ENCODE measurements at regions not wholly inside any gene's neighbourhood (a gene's known extent, or its start where the extent isn't known, plus 50 kb on each side); places are given as distances from the start of the nearest gene placed in this dataset.

- no peak for DNase-seq
These were observed 651.1 kb downstream of the CCDC171 start for GRCh38 chr9:16203729-16204573.

- DNase-seq, result no peak
These were observed 652.6 kb downstream of the CCDC171 start for GRCh38 chr9:16205455-16205854.

DNA sequence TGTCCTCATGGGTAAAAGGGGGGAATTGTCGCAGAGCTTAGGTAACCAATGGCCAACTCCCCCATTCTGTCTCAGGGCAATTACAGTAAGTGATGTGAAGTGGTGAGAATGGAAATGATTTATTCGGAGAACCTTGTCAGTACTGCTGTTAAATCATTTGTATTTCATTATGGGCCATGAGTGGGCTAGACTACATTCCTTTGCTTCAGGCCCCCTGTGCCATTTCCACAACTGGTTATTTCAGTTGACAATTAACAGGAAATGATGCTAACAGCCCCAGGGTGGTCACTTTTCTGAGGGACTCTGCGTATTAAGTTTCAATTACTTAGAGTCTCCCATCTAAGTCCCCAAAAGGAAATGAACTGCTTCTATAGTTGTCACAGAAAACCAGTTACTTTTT, 653.7 kb downstream of the CCDC171 start:
- no peak for DNase-seq

GRCh38 chr9:16207161-16207560, 654.3 kb downstream of the CCDC171 start:
- no peak for DNase-seq

GRCh38 chr9:16210440-16210839, 657.6 kb downstream of the CCDC171 start:
- no peak for DNase-seq

- DNase-seq, result no peak
These were observed 658.5 kb downstream of the BNC2 start for GRCh38 chr9:16211946-16212345.

DNA sequence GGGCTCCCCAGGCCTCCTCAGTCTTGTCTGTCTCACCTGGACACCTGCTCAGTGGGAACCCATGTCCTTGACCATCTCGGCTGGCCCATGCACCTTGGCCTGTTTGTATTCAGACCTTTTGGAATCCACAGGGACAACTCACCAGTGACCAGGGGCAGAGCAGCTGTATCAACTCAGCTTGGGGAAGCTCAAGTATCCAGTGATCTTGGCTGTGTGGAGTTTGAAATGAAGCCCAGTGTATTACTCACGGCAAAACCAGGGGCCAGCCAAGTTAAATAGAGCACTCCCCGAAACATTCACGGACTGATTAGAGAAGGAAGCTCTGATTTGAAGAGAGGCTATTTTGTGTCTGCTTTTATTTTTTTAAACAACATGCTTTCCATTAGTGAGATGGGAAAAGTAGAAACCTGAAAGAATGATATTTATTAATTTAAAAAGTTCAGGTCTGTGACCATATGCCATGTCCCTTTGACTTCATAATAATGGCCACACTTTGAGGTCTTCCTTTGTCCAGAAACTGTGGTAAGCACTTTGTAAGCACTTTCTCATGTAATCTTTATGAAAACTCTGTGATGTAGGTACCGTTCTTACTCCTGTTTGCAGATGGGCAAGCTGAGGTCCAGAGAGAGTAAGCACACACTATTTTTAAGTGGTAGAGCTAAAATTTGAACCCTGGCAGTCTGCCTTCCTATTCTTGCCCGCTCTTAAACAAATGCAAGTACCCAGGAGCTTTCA, 656.5 kb downstream of the BNC2 start:
- no peak for DNase-seq

DNA sequence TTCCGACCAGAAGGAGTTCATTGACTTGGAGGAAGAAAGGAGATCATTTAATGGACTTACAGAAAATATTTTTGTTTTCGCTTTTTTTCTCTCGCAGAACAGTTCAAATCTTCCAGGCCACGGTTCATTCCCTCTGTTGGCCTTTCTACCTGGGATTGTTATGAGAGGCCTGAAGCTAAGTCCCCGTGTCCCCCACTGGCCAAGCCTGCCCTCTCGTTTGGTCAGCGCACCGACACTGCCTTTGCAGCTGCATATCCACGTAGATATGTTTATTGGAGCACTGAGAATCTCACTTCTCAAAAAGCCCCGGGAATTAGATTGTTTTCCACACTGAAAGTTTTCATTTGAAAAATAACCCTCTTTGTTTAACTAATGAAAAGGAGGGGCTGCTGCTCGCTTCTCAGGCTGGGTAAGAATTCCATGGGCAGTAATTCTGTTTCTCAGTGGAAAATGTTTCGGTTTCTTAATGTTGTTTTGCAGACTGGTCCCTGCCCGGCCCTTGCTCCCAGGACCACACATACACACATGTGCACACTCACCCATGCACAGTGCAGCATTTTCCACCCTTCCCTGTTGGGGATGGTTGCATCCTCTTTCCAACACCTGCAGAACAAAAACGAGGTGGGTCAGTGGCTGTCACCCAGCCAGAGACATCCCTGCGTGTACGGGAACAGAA, 655.7 kb downstream of the BNC2 start:
- no peak for DNase-seq

DNA sequence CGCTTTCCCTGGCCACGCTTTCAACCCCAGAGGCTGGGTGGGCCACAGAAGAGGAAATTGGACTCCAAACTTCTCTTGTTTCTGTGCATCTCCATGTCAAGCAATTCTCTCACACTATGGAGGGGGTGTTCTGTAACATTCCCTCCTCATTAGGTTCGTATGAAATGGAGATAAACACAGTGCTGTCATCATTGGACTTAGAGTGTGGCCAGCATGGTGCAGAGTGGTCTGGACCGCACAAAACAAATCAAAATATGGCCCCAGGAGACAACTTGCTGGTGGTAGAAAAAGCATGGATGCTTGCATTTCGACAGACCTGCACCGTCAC, 655.2 kb downstream of the BNC2 start:
- no peak for DNase-seq

GRCh38 chr9:16217943-16218701, 652.3 kb downstream of the BNC2 start:
- DNase-seq, result no peak

GRCh38 chr9:16221366-16221765, 649.1 kb downstream of the BNC2 start:
- DNase-seq, result no peak

GRCh38 chr9:16221822-16222547, 648.5 kb downstream of the BNC2 start:
- DNase-seq, result no peak

- DNase-seq, result no peak
These were observed 647.2 kb downstream of the BNC2 start for GRCh38 chr9:16223074-16223871.

DNA sequence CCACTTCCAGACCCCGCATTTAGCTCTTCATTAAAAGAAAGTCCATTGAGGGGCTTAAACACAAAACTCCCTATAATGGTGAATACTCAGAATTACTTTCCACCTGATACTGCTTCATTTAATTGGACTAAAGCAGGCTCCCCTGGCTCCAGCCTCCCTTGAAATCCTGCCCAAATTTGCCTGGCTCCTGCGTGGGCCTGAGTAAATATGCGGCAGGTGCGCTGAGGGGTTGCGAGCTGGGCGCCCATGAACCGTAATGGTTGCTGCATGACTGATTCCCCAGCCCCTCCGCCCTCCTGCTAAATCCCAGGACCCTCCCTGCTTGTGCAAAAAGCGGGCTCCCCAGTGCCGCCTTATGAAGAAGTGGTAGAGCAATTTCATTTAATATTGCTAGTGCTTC, 639.7 kb downstream of the BNC2 start:
- no peak for DNase-seq

- DNase-seq, result no peak
These were observed 634.2 kb downstream of the BNC2 start for GRCh38 chr9:16236311-16236710.

DNA sequence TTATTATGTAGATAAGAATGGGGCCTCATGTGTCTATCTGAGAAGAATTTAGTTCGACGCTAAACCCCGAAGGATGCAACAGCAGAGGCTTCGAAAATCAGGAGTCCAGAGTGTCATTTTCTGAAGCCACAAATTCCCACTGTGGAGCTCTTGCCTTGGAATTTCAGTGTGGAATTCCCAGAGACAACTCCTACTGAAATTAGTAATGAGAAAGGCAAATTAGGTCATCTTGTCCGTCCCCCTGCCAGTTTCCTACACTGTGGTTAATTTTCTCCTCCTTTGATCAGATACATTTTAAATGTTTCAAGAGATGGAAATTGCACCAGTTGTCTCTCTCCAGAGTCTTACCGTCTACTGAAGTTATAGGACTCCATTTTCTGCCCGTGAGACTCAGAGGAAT, 633.6 kb downstream of the BNC2 start:
- DNase-seq, result no peak

- no peak for DNase-seq
These were observed 631.8 kb downstream of the BNC2 start for GRCh38 chr9:16238623-16239138.

GRCh38 chr9:16241231-16241630, 629.2 kb downstream of the BNC2 start:
- no peak for DNase-seq

GRCh38 chr9:16243798-16244197, 626.7 kb downstream of the BNC2 start:
- DNase-seq, result no peak

DNA sequence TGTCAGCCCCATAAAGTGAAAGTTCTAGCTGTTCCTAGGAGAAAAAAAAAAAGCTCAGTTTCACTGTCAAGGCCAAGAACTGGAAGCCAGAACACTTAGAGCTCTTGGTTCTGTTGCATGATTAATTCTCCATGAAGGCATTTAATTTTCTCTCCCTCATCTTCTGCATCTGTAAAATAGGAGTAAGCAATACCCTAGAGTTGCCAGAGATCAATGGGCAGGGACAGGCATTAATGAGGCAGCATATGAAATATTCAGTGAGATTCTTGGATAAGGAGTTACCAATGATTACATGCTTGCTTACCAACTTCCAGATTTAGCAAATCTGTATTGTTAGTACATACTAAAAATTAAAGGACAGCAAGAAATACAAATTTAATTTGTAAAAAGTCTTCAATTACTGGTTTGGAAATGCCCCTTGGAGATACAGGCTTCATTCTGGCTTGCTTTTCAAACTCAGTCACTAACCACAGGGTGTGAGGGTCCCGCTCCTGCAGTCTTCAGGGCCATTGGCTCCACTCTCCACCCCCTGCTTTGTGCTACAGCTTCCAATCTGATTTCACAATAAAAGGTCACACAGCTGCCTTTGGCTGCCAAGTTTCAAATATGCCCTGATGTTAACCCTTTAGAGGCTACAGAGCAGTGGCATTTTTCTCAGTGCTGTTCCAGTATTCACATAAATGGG, 624.6 kb downstream of the BNC2 start:
- DNase-seq, result no peak

DNA sequence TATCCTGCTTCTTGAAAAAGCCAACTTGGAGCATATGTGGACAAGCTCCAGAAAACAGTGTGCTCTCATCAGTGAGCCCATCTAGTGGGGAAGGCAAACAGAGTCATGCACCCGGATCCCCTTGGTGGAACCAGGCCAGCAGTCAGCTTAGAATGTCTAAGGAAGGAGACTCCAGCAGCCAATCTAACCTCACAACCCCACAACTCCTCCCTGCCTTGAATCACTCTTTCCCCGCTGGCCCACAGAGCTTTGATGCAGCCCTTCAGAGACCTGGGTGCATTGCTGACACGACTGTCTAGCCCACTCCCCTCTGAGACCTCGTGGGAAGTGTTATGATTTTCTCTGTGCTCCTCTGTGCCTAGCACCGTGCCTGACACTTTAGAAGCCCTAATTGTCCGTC, 623.7 kb downstream of the BNC2 start:
- no peak for DNase-seq
